ENCODE measurements at regions not wholly inside any gene's neighbourhood (a gene's known extent, or its start where the extent isn't known, plus 50 kb on each side); places are given as distances from the start of the nearest gene placed in this dataset.

GRCh38 chr2:120988700-120989511, 253.2 kb downstream of the GLI2 start:
- DNase-seq = peak in 1 of 2 donors; percentile 9
- no peaks in the 10 kb centered on the region for H3K36me3 ChIP-seq
- intact Hi-C loops (cut with DNase I; ENCODE audit: low total_unique reads) = no loop called here
- no peaks in the 10 kb centered on the region for H3K27me3 ChIP-seq
- no peaks in the 10 kb centered on the region for H3K9me3 ChIP-seq
- H3K4me1 ChIP-seq = no peaks in the 10 kb centered on the region
- TF ChIP-seq POLR2A (IDR thresholded peaks at IDR 0.05) (no peak), CTCF (IDR thresholded peaks at IDR 0.05) (no peak)
- H3K27ac ChIP-seq = no peak overlapping the region
- H3K4me3 ChIP-seq = no peak overlapping the region

- no peaks in the 10 kb centered on the region for H3K36me3 ChIP-seq
- no peak overlapping the region for H3K27ac ChIP-seq
- H3K9me3 ChIP-seq = no peaks in the 10 kb centered on the region
- intact Hi-C loops (cut with DNase I; ENCODE audit: low total_unique reads) = no loop called here
- no peak overlapping the region for H3K4me3 ChIP-seq
- DNase-seq = peak in 1 of 2 donors; percentile 9
- TF ChIP-seq CTCF (IDR thresholded peaks at IDR 0.05) (no peak), POLR2A (IDR thresholded peaks at IDR 0.05) (no peak)
- H3K27me3 ChIP-seq = no peaks in the 10 kb centered on the region
- no peaks in the 10 kb centered on the region for H3K4me1 ChIP-seq
These were observed 254.1 kb downstream of the GLI2 start for GRCh38 chr2:120989512-120990441.

GRCh38 chr2:120990451-120990871, 254.8 kb downstream of the GLI2 start:
- no peaks in the 10 kb centered on the region for H3K36me3 ChIP-seq
- peak in 1 of 2 donors; percentile 17 for DNase-seq

GRCh38 chr2:120991441-120991840, 255.8 kb downstream of the GLI2 start:
- Histone ChIP-seq H3K4me1 (no peaks in the 10 kb centered on the region), H3K36me3 (no peaks in the 10 kb centered on the region), H3K27me3 (no peaks in the 10 kb centered on the region), H3K9me3 (no peaks in the 10 kb centered on the region), H3K4me3 (no peak overlapping the region), H3K27ac (no peak overlapping the region)
- intact Hi-C loops (cut with DNase I; ENCODE audit: low total_unique reads) = no loop called here
- TF ChIP-seq POLR2A (IDR thresholded peaks at IDR 0.05) (no peak), CTCF (IDR thresholded peaks at IDR 0.05) (no peak)
- peak in 1 of 2 donors; percentile 2 for DNase-seq

More at GRCh38 chr2:120990451-120990871, 254.8 kb downstream of the GLI2 start:
- H3K9me3 ChIP-seq = no peaks in the 10 kb centered on the region
- no peak overlapping the region for H3K4me3 ChIP-seq
- no peaks in the 10 kb centered on the region for H3K27me3 ChIP-seq
- no peaks in the 10 kb centered on the region for H3K4me1 ChIP-seq
- H3K27ac ChIP-seq = no peak overlapping the region
- intact Hi-C loops (cut with DNase I; ENCODE audit: low total_unique reads) = no loop called here
- TF ChIP-seq CTCF (IDR thresholded peaks at IDR 0.05) (no peak), POLR2A (IDR thresholded peaks at IDR 0.05) (no peak)
